SK-N-MC (cell line): ENCODE measurements at regions not wholly inside any gene's neighbourhood (a gene's known extent, or its start where the extent isn't known, plus 50 kb on each side); places are given as distances from the start of the nearest gene placed in this dataset.

ENCODE experiments used
- FOXP2 ChIP-seq: optimal IDR thresholded peaks from 2 replicates; pipeline ENCODE3; 2011; ENCODE audit warnings: mild to moderate bottlenecking, moderate library complexity; ENCODE audit not compliant: insufficient read depth; ENCODE audit errors: extremely low read length, control extremely low read depth
- POLR2AphosphoS5 ChIP-seq: IDR thresholded peaks from 2 replicates; pipeline ENCODE4 v1.6.1; 2012; ENCODE audit warnings: mild to moderate bottlenecking, low read depth, low read length, borderline replicate concordance

- TF ChIP-seq FOXP2, result no peak
- TF ChIP-seq POLR2AphosphoS5, result no peak
These were observed 221.6 kb upstream of the ASCC3 start for GRCh38 chr6:101102702-101103101.
